ENCODE measurements at regions not wholly inside any gene's neighbourhood (a gene's known extent, or its start where the extent isn't known, plus 50 kb on each side); places are given as distances from the start of the nearest gene placed in this dataset.

DNA sequence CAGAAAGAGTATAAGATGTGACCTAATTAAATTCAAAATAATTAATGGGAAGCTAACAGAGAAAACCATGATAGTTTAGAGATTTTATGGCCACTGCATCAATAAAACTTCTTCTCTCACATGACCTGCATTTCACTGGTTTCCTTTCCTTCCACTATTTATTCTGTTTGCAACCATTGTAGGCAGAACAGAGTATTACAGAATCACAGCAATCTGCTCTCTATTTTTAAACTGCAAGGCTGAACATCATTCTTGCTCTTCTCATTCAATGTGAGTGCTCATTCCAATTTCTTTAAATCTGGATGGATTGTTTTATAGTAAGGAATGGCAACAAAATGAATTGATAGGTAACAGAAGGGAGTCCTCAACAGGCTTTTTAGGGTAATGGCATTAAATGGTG, 715.5 kb upstream of the RAB6C start:
- POLR2A ChIA-PET: no interaction called here
- H3K27ac ChIP-seq (ENCODE audit: insufficient read depth in 1 of 2, low read depth in 1 of 2, low read length in 2 of 2, poor library complexity in 1 of 2, severe bottlenecking in 2 of 2): no peak overlapping the region
- CTCF ChIA-PET: interaction anchor here (0.6 kb wide), 1 partner anchor 303 kb away, joined by 3 read pairs; no protein-coding TSS in a partner anchor
- no peaks in the 10 kb centered on the region for H3K4me1 ChIP-seq (ENCODE audit: control extremely low read depth in 1 of 4, control insufficient read depth in 4 of 4, insufficient read depth in 4 of 4, low read length in 3 of 4)
- no peak for DNase-seq
- peaks cover 0 to 8% (median 3%) of the 10 kb centered on the region in 5 experiments for H3K9me3 ChIP-seq (ENCODE audit: control extremely low read depth in 1 of 5, control insufficient read depth in 4 of 5, insufficient read depth in 2 of 5, low read depth in 1 of 5, low read length in 4 of 5)
- no peak overlapping the region for H3K4me3 ChIP-seq (ENCODE audit: control insufficient read depth in 1 of 7, extremely low read depth in 1 of 7, insufficient read depth in 4 of 7, low read depth in 2 of 7, low read length in 6 of 7)
- peaks cover 0 to 3% (median 0%) of the 10 kb centered on the region in 5 experiments for H3K27me3 ChIP-seq (replicated peaks in 2 of 5; ENCODE audit: control insufficient read depth in 4 of 5, insufficient read depth in 5 of 5, low read length in 4 of 5)
- H3K36me3 ChIP-seq (ENCODE audit: control insufficient read depth in 4 of 4, insufficient read depth in 4 of 4, low read length in 3 of 4): no peaks in the 10 kb centered on the region

DNA sequence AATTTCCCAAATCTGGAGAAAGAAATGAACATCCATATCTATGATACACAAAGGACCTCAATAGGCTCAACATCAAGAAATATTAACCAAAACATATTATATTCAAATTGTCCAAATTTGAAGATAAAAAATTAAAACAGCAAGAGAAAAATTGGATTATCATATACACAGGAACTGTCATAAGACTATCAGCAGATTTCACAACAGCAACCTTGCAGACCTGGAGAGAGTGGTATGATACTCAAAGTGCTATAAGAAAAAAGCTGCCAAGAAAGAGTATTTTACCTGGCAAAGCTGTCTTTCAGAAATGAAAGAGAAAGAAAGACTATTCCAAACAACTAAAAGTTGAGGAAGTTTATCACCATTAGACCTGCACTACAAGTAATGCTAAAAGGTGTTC, 711.9 kb upstream of the RAB6C start:
- H3K9me3 ChIP-seq (ENCODE audit: control extremely low read depth in 1 of 5, control insufficient read depth in 4 of 5, insufficient read depth in 2 of 5, low read depth in 1 of 5, low read length in 4 of 5): peaks cover 0 to 4% (median 3%) of the 10 kb centered on the region in 5 experiments
- no peaks in the 10 kb centered on the region for H3K36me3 ChIP-seq (ENCODE audit: control insufficient read depth in 4 of 4, insufficient read depth in 4 of 4, low read length in 3 of 4)
- no peak overlapping the region for H3K27ac ChIP-seq (ENCODE audit: insufficient read depth in 1 of 2, low read depth in 1 of 2, low read length in 2 of 2, poor library complexity in 1 of 2, severe bottlenecking in 2 of 2)
- no peak for DNase-seq
- CTCF ChIA-PET: no interaction called here
- peaks cover 0 to 3% (median 0%) of the 10 kb centered on the region in 5 experiments for H3K27me3 ChIP-seq (replicated peaks in 2 of 5; ENCODE audit: control insufficient read depth in 4 of 5, insufficient read depth in 5 of 5, low read length in 4 of 5)
- POLR2A ChIA-PET: interaction anchor here (0.7 kb wide), 1 partner anchor 14 kb away, joined by 5 read pairs; no protein-coding TSS in a partner anchor
- no peak overlapping the region for H3K4me3 ChIP-seq (ENCODE audit: control insufficient read depth in 1 of 7, extremely low read depth in 1 of 7, insufficient read depth in 4 of 7, low read depth in 2 of 7, low read length in 6 of 7)
- no peaks in the 10 kb centered on the region for H3K4me1 ChIP-seq (ENCODE audit: control extremely low read depth in 1 of 4, control insufficient read depth in 4 of 4, insufficient read depth in 4 of 4, low read length in 3 of 4)

DNA sequence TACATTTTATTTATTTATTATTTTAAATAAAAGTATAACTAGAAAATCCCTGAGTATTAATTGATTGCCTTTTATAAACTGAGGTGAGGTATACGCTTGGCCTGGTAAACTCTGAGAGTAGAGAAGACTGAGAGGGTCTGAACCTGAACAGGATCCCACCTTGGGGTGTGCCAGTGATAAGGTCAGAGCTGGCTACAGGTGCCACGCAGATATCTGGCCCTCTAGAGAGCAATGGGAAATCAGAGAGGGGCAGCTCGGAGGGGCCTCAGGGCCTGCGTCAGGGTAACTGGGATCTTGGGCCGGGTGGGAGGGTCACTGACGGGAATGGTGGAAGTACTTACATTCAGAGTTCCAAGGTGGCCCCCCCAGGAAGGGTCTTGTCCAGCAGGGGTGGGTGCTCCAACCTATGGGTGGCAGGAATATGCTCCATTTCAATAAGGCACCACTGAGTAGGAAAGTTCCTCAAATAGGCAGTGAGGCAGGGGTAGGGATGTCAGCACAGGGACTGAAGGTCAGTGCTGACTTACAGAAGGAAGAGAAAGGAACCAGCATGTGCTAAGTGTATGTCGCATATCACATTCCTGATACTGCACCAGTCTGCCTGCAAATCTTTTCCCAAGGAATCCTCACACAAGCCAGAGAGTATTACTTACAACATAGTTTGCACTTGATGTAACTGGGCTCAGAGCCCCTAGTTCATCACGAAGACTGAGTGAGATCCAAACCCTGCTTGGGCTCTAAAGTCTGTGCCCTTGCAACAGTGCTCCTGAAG, 706.0 kb upstream of the RAB6C start:
- 97% methylated on average over 6 of the region's 8 CpGs for WGBS (ENCODE audit: insufficient coverage)
- Histone ChIP-seq H3K4me3 (ENCODE audit: control insufficient read depth in 1 of 7, extremely low read depth in 1 of 7, insufficient read depth in 4 of 7, low read depth in 2 of 7, low read length in 6 of 7) (no peak overlapping the region), H3K9me3 (ENCODE audit: control extremely low read depth in 1 of 5, control insufficient read depth in 4 of 5, insufficient read depth in 2 of 5, low read depth in 1 of 5, low read length in 4 of 5) (peaks cover 0 to 1% (median 0%) of the 10 kb centered on the region in 5 experiments), H3K27me3 (replicated peaks in 2 of 5; ENCODE audit: control insufficient read depth in 4 of 5, insufficient read depth in 5 of 5, low read length in 4 of 5) (no peaks in the 10 kb centered on the region), H3K27ac (ENCODE audit: insufficient read depth in 1 of 2, low read depth in 1 of 2, low read length in 2 of 2, poor library complexity in 1 of 2, severe bottlenecking in 2 of 2) (no peak overlapping the region), H3K36me3 (ENCODE audit: control insufficient read depth in 4 of 4, insufficient read depth in 4 of 4, low read length in 3 of 4) (no peaks in the 10 kb centered on the region), H3K4me1 (ENCODE audit: control extremely low read depth in 1 of 4, control insufficient read depth in 4 of 4, insufficient read depth in 4 of 4, low read length in 3 of 4) (no peaks in the 10 kb centered on the region)
- POLR2A ChIA-PET: no interaction called here
- no peak for DNase-seq
- CTCF ChIA-PET: no interaction called here

DNA sequence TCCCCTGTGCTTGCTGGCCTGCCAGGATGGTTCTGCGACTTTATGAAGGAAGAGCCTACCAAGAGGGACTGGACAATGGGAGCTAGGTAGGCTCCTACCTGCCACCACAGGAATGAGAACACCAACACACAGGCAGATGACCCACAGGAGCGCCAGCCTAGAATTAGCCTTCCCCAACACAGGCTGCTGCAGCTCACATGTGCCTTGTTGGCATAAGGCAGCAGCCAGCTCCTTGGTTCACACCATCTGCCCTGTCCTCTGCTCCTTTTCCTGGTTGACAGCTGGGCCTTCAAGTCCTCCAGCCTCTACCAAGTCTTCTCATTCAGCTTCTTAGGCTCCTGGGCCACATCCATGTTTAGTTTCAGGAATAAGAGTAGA, 705.4 kb upstream of the RAB6C start:
- CTCF ChIA-PET: no interaction called here
- H3K9me3 ChIP-seq (ENCODE audit: control extremely low read depth in 1 of 5, control insufficient read depth in 4 of 5, insufficient read depth in 2 of 5, low read depth in 1 of 5, low read length in 4 of 5): peaks cover 0 to 1% (median 0%) of the 10 kb centered on the region in 5 experiments
- DNase-seq: no peak
- H3K4me3 ChIP-seq (ENCODE audit: control insufficient read depth in 1 of 7, extremely low read depth in 1 of 7, insufficient read depth in 4 of 7, low read depth in 2 of 7, low read length in 6 of 7): no peak overlapping the region
- POLR2A ChIA-PET: no interaction called here
- WGBS (ENCODE audit: insufficient coverage): 100% methylated on average over 1 of the region's 2 CpGs
- no peaks in the 10 kb centered on the region for H3K36me3 ChIP-seq (ENCODE audit: control insufficient read depth in 4 of 4, insufficient read depth in 4 of 4, low read length in 3 of 4)
- no peak overlapping the region for H3K27ac ChIP-seq (ENCODE audit: insufficient read depth in 1 of 2, low read depth in 1 of 2, low read length in 2 of 2, poor library complexity in 1 of 2, severe bottlenecking in 2 of 2)
- H3K4me1 ChIP-seq (ENCODE audit: control extremely low read depth in 1 of 4, control insufficient read depth in 4 of 4, insufficient read depth in 4 of 4, low read length in 3 of 4): no peaks in the 10 kb centered on the region
- H3K27me3 ChIP-seq (replicated peaks in 2 of 5; ENCODE audit: control insufficient read depth in 4 of 5, insufficient read depth in 5 of 5, low read length in 4 of 5): no peaks in the 10 kb centered on the region

GRCh38 chr2:129274918-129275317, 704.5 kb upstream of the RAB6C start:
- WGBS (ENCODE audit: insufficient coverage): 95% methylated on average over 5 of the region's 5 CpGs
- ChIA-PET CTCF (no interaction called here), POLR2A (no interaction called here)
- no peak for DNase-seq
- Histone ChIP-seq H3K27ac (ENCODE audit: insufficient read depth in 1 of 2, low read depth in 1 of 2, low read length in 2 of 2, poor library complexity in 1 of 2, severe bottlenecking in 2 of 2) (no peak overlapping the region), H3K9me3 (ENCODE audit: control extremely low read depth in 1 of 5, control insufficient read depth in 4 of 5, insufficient read depth in 2 of 5, low read depth in 1 of 5, low read length in 4 of 5) (peaks cover 0 to 2% (median 0%) of the 10 kb centered on the region in 5 experiments), H3K27me3 (replicated peaks in 2 of 5; ENCODE audit: control insufficient read depth in 4 of 5, insufficient read depth in 5 of 5, low read length in 4 of 5) (no peaks in the 10 kb centered on the region), H3K4me1 (ENCODE audit: control extremely low read depth in 1 of 4, control insufficient read depth in 4 of 4, insufficient read depth in 4 of 4, low read length in 3 of 4) (no peaks in the 10 kb centered on the region), H3K36me3 (ENCODE audit: control insufficient read depth in 4 of 4, insufficient read depth in 4 of 4, low read length in 3 of 4) (no peaks in the 10 kb centered on the region), H3K4me3 (ENCODE audit: control insufficient read depth in 1 of 7, extremely low read depth in 1 of 7, insufficient read depth in 4 of 7, low read depth in 2 of 7, low read length in 6 of 7) (no peak overlapping the region)

DNA sequence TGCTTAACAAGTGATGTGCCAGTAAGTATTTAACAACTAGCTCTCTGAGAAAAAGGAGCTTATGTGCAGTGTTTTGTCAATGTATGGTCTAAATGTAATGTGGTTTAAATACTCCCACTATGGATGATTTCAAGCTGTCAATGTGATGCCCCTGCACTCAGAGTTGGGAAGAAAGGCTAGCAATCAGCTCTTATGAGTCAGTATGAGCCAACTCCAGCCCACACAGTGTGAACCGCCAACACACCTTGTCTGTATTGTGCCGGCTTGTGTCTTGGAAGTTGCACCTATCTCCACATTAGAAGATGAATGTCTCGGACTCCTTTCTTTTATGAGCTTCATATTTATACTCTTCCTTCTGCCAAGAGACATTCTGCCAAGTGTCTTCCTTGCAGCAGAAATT, 703.8 kb upstream of the RAB6C start:
- Histone ChIP-seq H3K4me1 (ENCODE audit: control extremely low read depth in 1 of 4, control insufficient read depth in 4 of 4, insufficient read depth in 4 of 4, low read length in 3 of 4) (no peaks in the 10 kb centered on the region), H3K27ac (ENCODE audit: insufficient read depth in 1 of 2, low read depth in 1 of 2, low read length in 2 of 2, poor library complexity in 1 of 2, severe bottlenecking in 2 of 2) (no peak overlapping the region), H3K4me3 (ENCODE audit: control insufficient read depth in 1 of 7, extremely low read depth in 1 of 7, insufficient read depth in 4 of 7, low read depth in 2 of 7, low read length in 6 of 7) (no peak overlapping the region), H3K27me3 (replicated peaks in 2 of 5; ENCODE audit: control insufficient read depth in 4 of 5, insufficient read depth in 5 of 5, low read length in 4 of 5) (no peaks in the 10 kb centered on the region), H3K36me3 (ENCODE audit: control insufficient read depth in 4 of 4, insufficient read depth in 4 of 4, low read length in 3 of 4) (no peaks in the 10 kb centered on the region), H3K9me3 (ENCODE audit: control extremely low read depth in 1 of 5, control insufficient read depth in 4 of 5, insufficient read depth in 2 of 5, low read depth in 1 of 5, low read length in 4 of 5) (peaks cover 0 to 2% (median 0%) of the 10 kb centered on the region in 5 experiments)
- DNase-seq: no peak
- POLR2A ChIA-PET: no interaction called here
- CTCF ChIA-PET: no interaction called here
- 94% methylated on average over 2 of the region's 3 CpGs for WGBS (ENCODE audit: insufficient coverage)

DNA sequence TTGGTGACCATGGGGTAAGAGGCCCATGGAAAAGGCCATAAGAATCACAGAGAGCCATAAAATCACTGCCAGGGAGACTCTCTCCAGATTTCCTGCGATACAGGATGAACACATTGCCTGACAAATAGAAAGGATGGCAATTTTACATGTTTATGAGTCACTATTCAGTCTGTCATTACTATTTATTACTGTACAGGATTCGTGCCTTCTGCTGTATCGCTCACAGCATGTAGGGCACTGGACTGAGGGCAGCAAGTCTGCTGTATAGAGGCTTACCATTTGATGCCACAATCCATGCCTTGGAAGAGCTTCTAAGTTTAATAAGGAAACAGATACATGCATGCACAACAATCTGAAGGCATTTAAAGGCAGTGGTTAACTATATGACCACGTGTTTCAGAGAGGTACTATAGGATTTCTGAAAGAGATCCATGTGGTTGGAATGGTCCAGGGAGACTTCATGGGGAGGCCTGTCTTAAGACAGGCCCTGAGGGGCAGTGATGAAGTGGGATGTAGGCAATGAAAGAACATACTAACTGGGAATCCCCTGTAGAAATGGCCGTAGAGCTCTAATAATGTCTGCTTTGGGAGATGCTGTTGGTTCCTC, 702.4 kb upstream of the RAB6C start:
- CTCF ChIA-PET: no interaction called here
- 82% methylated on average over 3 of the region's 5 CpGs for WGBS (ENCODE audit: insufficient coverage)

More for the DNA sequence above, 702.4 kb upstream of the RAB6C start:
- Histone ChIP-seq H3K4me1 (ENCODE audit: control extremely low read depth in 1 of 4, control insufficient read depth in 4 of 4, insufficient read depth in 4 of 4, low read length in 3 of 4) (no peaks in the 10 kb centered on the region), H3K27me3 (replicated peaks in 2 of 5; ENCODE audit: control insufficient read depth in 4 of 5, insufficient read depth in 5 of 5, low read length in 4 of 5) (peaks cover 0 to 3% (median 0%) of the 10 kb centered on the region in 5 experiments), H3K36me3 (ENCODE audit: control insufficient read depth in 4 of 4, insufficient read depth in 4 of 4, low read length in 3 of 4) (no peaks in the 10 kb centered on the region), H3K9me3 (ENCODE audit: control extremely low read depth in 1 of 5, control insufficient read depth in 4 of 5, insufficient read depth in 2 of 5, low read depth in 1 of 5, low read length in 4 of 5) (peaks cover 0 to 2% (median 0%) of the 10 kb centered on the region in 5 experiments), H3K4me3 (ENCODE audit: control insufficient read depth in 1 of 7, extremely low read depth in 1 of 7, insufficient read depth in 4 of 7, low read depth in 2 of 7, low read length in 6 of 7) (no peak overlapping the region), H3K27ac (ENCODE audit: insufficient read depth in 1 of 2, low read depth in 1 of 2, low read length in 2 of 2, poor library complexity in 1 of 2, severe bottlenecking in 2 of 2) (no peak overlapping the region)
- DNase-seq: no peak
- POLR2A ChIA-PET: no interaction called here
